Heart left ventricle (tissue), 16 donors: ENCODE measurements at regions not wholly inside any gene's neighbourhood (a gene's known extent, or its start where the extent isn't known, plus 50 kb on each side); places are given as distances from the start of the nearest gene placed in this dataset.
A peak's percentile ranks its signal among the peaks of the same experiment; 100 is the strongest.

Source experiments
- ATAC-seq, 4 donors: fragments of 200-7000 bp; cut with Tn5 transposase; one replicate each; pipeline ENCODE4 v1.9.1; 2020 to 2022; ENCODE audit warnings: moderate library complexity in 4 of 4, mild to moderate bottlenecking in 3 of 4, moderate number of reproducible peaks in 1 of 4
- DNase-seq, 5 donors: peaks; one replicate each; pipeline ENCODE4 v3.0.0-alpha.2; 2020
- H3K27ac ChIP-seq, 12 donors: fragments of 200-600 bp; sonication (generic) in 4 of 12; one replicate each; pipeline versions ENCODE4 v1.5.0 to v1.8.0; 2016 to 2022; ENCODE audit warnings: mild to moderate bottlenecking in 2 of 12
- H3K27me3 ChIP-seq, 9 donors: fragments of 200-600 bp; sonication (generic) in 2 of 9; one replicate each; pipeline versions ENCODE4 v1.5.1 to v1.8.0; 2016 to 2022; ENCODE audit warnings: mild to moderate bottlenecking in 3 of 9
- H3K36me3 ChIP-seq, 9 donors: fragments of 200-600 bp; sonication (generic) in 2 of 9; one replicate each; pipeline versions ENCODE4 v1.5.0 to v1.8.0; 2018 to 2022; ENCODE audit warnings: mild to moderate bottlenecking in 2 of 9
- H3K4me1 ChIP-seq, 12 donors: fragments of 200-600 bp; sonication (generic) in 4 of 12; one replicate each; pipeline versions ENCODE4 v1.5.0 to v1.8.0; 2016 to 2022; ENCODE audit warnings: mild to moderate bottlenecking in 3 of 12
- H3K4me3 ChIP-seq, 12 donors: fragments of 200-600 bp; sonication (generic) in 4 of 12; one replicate each; pipeline versions ENCODE4 v1.5.0 to v1.8.0; 2017 to 2022; ENCODE audit warnings: mild to moderate bottlenecking in 9 of 12, moderate library complexity in 4 of 12
- H3K9me3 ChIP-seq, 12 donors: fragments of 200-600 bp; sonication (generic) in 4 of 12; one replicate each; pipeline versions ENCODE4 v1.5.0 to v1.8.0; 2016 to 2022; ENCODE audit warnings: mild to moderate bottlenecking in 1 of 12
- POLR2A ChIP-seq, 2 donors: fragments of 450-650 bp; IDR thresholded peaks; one replicate each; pipeline ENCODE4 v1.6.1; 2017; ENCODE audit warnings: antibody characterized with exemption in 2 of 2, mild to moderate bottlenecking in 2 of 2, moderate library complexity in 2 of 2
- WGBS, 4 donors: extraction: QIAGEN DNeasy Blood & Tissue Kit in 2 of 4; methylation state at CpG; one replicate each; pipeline versions ENCODE4 v1.1.5 to v1.1.7; 2013 to 2018; 5-methylcytosine and 5-hydroxymethylcytosine counted together
- intact Hi-C, 10 donors: fragments of 100-400 bp; cut with DNase I; formaldehyde crosslinking; loops; one replicate each; pipeline versions ENCODE4 v1.11.1 to v1.14.2; 2022
- TF ChIP-seq, protein P1 (sequence below), 12 donors: fragments of 200-600 bp; sonication (generic) in 4 of 12; IDR thresholded peaks; one replicate each; pipeline versions ENCODE4 v1.5.0 to v1.8.0; 2018 to 2022; ENCODE audit warnings: antibody characterized with exemption in 12 of 12, mild to moderate bottlenecking in 5 of 12
- donor health status: ischemic (EF 13 %, LVEDD 7.1; RV severe dilation, severe dysfunction).
- donor health status: healthy with polysubstance abuse.
- donor health status: DM: no; HTN: yes; CAD: no.
- donor health status: DM: no; HTN: no; CAD: no.
- donor health status: ischemic (EF 25% LVEDD 6.9; RV normal size, moderate dysfunction).
- donor health status: ischemic (EF 25% LVEDD 5.7; RV mildly dilated, moderate dysfunction).
- donor health status: healthy.
- donor health status: DM: yes; HTN: yes; CAD: no.
- donor health status: ischemic (EF 35%, LVEDD 5.7; RV mildly dilated, moderate dysfunction).
- donor health status: nonischemic (EF 11% LVEDD 7.7; RV severe dilation, severe dysfunction).
- donor health status: DM: yes; HTN: yes; CAD: no.
- donor health status: PGD.
- donor health status: ischemic (EF 29% LVEDD 5.4; RV normal size, mild dysfunction).
- donor health status: nonischemic (EF 23%, LVEDD 6.1; RV moderate dilation, normal function).

GRCh38 chr1:217025381-217025780, 302.2 kb upstream of the ESRRG start:
- no peaks in the 10 kb centered on the region for H3K36me3 ChIP-seq
- no peak for ATAC-seq
- no peaks in the 10 kb centered on the region for H3K9me3 ChIP-seq
- no peak for TF ChIP-seq POLR2A (IDR thresholded peaks at IDR 0.05)
- TF ChIP-seq, protein P1, sequence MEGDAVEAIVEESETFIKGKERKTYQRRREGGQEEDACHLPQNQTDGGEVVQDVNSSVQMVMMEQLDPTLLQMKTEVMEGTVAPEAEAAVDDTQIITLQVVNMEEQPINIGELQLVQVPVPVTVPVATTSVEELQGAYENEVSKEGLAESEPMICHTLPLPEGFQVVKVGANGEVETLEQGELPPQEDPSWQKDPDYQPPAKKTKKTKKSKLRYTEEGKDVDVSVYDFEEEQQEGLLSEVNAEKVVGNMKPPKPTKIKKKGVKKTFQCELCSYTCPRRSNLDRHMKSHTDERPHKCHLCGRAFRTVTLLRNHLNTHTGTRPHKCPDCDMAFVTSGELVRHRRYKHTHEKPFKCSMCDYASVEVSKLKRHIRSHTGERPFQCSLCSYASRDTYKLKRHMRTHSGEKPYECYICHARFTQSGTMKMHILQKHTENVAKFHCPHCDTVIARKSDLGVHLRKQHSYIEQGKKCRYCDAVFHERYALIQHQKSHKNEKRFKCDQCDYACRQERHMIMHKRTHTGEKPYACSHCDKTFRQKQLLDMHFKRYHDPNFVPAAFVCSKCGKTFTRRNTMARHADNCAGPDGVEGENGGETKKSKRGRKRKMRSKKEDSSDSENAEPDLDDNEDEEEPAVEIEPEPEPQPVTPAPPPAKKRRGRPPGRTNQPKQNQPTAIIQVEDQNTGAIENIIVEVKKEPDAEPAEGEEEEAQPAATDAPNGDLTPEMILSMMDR (IDR thresholded peaks at IDR 0.05) = no peak
- no peak for DNase-seq
- no peak overlapping the region for H3K4me3 ChIP-seq
- H3K27me3 ChIP-seq = no peaks in the 10 kb centered on the region
- peaks cover 0 to 19% (median 7%) of the 10 kb centered on the region in 12 donors for H3K4me1 ChIP-seq
- no peak overlapping the region for H3K27ac ChIP-seq
- intact Hi-C loops = no loop called here

GRCh38 chr1:217024911-217025310, 301.7 kb upstream of the ESRRG start:
- ATAC-seq = no peak
- Histone ChIP-seq H3K27ac (no peak overlapping the region), H3K4me3 (no peak overlapping the region), H3K9me3 (no peaks in the 10 kb centered on the region), H3K27me3 (no peaks in the 10 kb centered on the region), H3K4me1 (peaks cover 0 to 19% (median 7%) of the 10 kb centered on the region in 12 donors), H3K36me3 (no peaks in the 10 kb centered on the region)
- WGBS, 4 donors = 70 to 78% (median 72%) methylated on average over 4 of the region's 4 CpGs
- TF ChIP-seq, protein P1 (IDR thresholded peaks at IDR 0.05) = no peak
- no peak for TF ChIP-seq POLR2A (IDR thresholded peaks at IDR 0.05)
- no peak for DNase-seq
- intact Hi-C loops = no loop called here

GRCh38 chr1:217021956-217022355, 298.7 kb upstream of the ESRRG start:
- no peak overlapping the region for H3K4me3 ChIP-seq
- no peaks in the 10 kb centered on the region for H3K27me3 ChIP-seq
- H3K9me3 ChIP-seq = no peaks in the 10 kb centered on the region
- intact Hi-C loops = no loop called here
- peaks cover 0 to 28% (median 2%) of the 10 kb centered on the region in 12 donors for H3K4me1 ChIP-seq
- ATAC-seq (no peak), DNase-seq (no peak)
- H3K36me3 ChIP-seq = no peaks in the 10 kb centered on the region
- WGBS, 4 donors = 52 to 90% (median 72%) methylated on average over 2 of the region's 2 CpGs
- H3K27ac ChIP-seq = no peak overlapping the region
- TF ChIP-seq, protein P1 (IDR thresholded peaks at IDR 0.05) = no peak
- TF ChIP-seq POLR2A (IDR thresholded peaks at IDR 0.05) = no peak

DNA sequence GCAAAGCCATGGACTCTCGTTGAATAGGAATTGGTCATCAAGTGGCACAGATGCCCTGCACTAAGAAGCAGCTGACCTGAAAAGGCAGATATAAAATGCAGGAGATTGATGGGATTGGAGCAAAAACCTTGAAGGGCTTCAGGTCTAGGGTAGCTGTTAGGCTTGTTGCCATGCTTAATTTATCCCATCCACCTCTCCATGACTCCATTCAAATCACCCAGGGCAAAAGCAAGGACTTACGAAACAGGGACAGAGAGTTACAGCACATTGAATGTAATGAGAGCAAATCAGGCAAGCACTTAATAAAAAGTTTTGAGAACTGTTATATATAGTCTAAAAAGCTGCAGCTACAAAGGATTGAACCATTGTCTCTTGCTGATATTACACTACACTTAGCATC, 298.2 kb upstream of the ESRRG start:
- intact Hi-C loops = no loop called here
- TF ChIP-seq, protein P1 (IDR thresholded peaks at IDR 0.05) = no peak
- TF ChIP-seq POLR2A (IDR thresholded peaks at IDR 0.05) = no peak
- no peak for DNase-seq
- H3K4me3 ChIP-seq = no peak overlapping the region
- 21 to 45% (median 31%) methylated on average over 2 of the region's 2 CpGs for WGBS, 4 donors
- H3K27ac ChIP-seq = no peak overlapping the region
- H3K36me3 ChIP-seq = no peaks in the 10 kb centered on the region
- H3K9me3 ChIP-seq = no peaks in the 10 kb centered on the region
- ATAC-seq = peak; percentile 44 to 70 (median 60)
- peaks cover 0 to 33% (median 2%) of the 10 kb centered on the region in 12 donors for H3K4me1 ChIP-seq
- no peaks in the 10 kb centered on the region for H3K27me3 ChIP-seq
